ENCODE measurements at regions not wholly inside any gene's neighbourhood (a gene's known extent, or its start where the extent isn't known, plus 50 kb on each side); places are given as distances from the start of the nearest gene placed in this dataset.

DNA sequence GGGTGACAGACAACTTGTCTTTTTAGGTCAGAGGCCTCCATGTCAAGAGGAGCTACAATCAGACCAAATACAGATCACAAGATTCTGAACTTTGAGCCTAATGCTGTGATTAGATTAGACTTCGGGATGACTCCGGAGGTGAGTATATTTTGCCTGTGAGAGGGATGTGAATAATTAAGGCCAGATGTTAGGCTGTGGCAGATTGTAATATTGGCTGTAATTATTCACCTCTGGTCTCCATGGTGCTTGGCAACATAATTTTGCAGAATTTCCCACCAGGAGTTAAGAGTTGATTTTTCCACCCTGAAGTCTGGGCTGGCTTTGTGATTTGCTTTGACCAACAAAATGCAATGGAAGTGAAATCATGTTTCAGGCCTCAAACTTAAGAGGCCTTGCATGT lies 108.2 kb upstream of the CWC22 start:
- in situ Hi-C loops (cut with MboI; ENCODE audit: low sequenced_read_pairs): no loop called here
- Histone ChIP-seq H4K5ac (ENCODE audit: low read depth, low read length) (no peak overlapping the region), H3K4ac (ENCODE audit: low read depth, low read length) (no peak overlapping the region), H3K56ac (ENCODE audit: extremely low read depth, insufficient read depth, low read length) (no peak overlapping the region), H3K14ac (replicated peaks; ENCODE audit: low read depth, low read length) (no peak overlapping the region), H3K4me2 (ENCODE audit: low read depth, low read length) (no peak overlapping the region), H3K9ac (ENCODE audit: low read depth, low read length) (no peak overlapping the region), H4K8ac (ENCODE audit: low read depth in 2 of 2, low read length in 2 of 2) (no peak overlapping the region), H3K36me3 (ENCODE audit: control insufficient read depth, insufficient read depth, low read length) (no peaks in the 10 kb centered on the region), H2BK20ac (ENCODE audit: low read depth, low read length) (no peak overlapping the region), H3K4me3 (ENCODE audit: insufficient read depth, low read depth, low read length) (no peak overlapping the region), H3K9me3 (ENCODE audit: control insufficient read depth, insufficient read depth, low read length) (no peaks in the 10 kb centered on the region), H2BK5ac (ENCODE audit: low read depth, low read length, poor library complexity, severe bottlenecking) (no peak overlapping the region), H2AK9ac (replicated peaks; ENCODE audit: low read depth, low read length, poor library complexity) (no peak overlapping the region), H3K79me1 (ENCODE audit: low read depth in 1 of 2, low read length in 2 of 2) (no peaks in the 10 kb centered on the region), H2BK120ac (ENCODE audit: low read depth, low read length) (no peak overlapping the region), H3K27ac (ENCODE audit: insufficient read depth, low read length) (no peak overlapping the region), H4K20me1 (ENCODE audit: insufficient read depth, low read length) (no peaks in the 10 kb centered on the region), H3K18ac (ENCODE audit: low read depth, low read length) (no peak overlapping the region), H4K91ac (ENCODE audit: insufficient read depth, low read depth, low read length) (no peak overlapping the region), H2AFZ (replicated peaks; ENCODE audit: low read length, poor library complexity) (no peak overlapping the region), H3K23ac (ENCODE audit: low read depth, low read length) (no peak overlapping the region), H2BK15ac (ENCODE audit: low read depth, low read length) (no peak overlapping the region), H3K9me1 (ENCODE audit: insufficient read depth, low read length) (no peaks in the 10 kb centered on the region), H2AK5ac (ENCODE audit: low read depth, low read length) (no peak overlapping the region), H3K4me1 (ENCODE audit: control insufficient read depth, insufficient read depth, low read length) (no peaks in the 10 kb centered on the region), H3K27me3 (ENCODE audit: control insufficient read depth, insufficient read depth, low read length) (no peaks in the 10 kb centered on the region)
- dilution Hi-C loops (cut with HindIII; ENCODE audit: low sequenced_read_pairs, unreplicated experiment): no loop called here
- no TSS peak for BruUV-seq (replicated peaks)
- DNase-seq: no peak
- WGBS, 2 experiments (ENCODE audit: extremely low coverage in 2 of 2, insufficient read length in 1 of 2): no CpG with 5 or more reads among the region's 2 CpGs
- intact Hi-C loops (cut with micrococcal nuclease): no loop called here
- ChIA-PET POLR2A (ENCODE audit: unreplicated experiment) (no interaction called here), CTCF (interaction anchor here (0.6 kb wide), 1 partner anchor 11 kb away, joined by 3 read pairs; no protein-coding TSS in a partner anchor)
- TF ChIP-seq SMC3 (IDR thresholded peaks at IDR 0.05; ENCODE audit: low read depth, low read length) (no peak), NFE2L2 (IDR thresholded peaks at IDR 0.05; ENCODE audit: low read depth, low read length) (no peak), RCOR1 (IDR thresholded peaks at IDR 0.05; ENCODE audit: insufficient replicate concordance, low read length) (no peak)
- TF ChIP-seq, protein P1, sequence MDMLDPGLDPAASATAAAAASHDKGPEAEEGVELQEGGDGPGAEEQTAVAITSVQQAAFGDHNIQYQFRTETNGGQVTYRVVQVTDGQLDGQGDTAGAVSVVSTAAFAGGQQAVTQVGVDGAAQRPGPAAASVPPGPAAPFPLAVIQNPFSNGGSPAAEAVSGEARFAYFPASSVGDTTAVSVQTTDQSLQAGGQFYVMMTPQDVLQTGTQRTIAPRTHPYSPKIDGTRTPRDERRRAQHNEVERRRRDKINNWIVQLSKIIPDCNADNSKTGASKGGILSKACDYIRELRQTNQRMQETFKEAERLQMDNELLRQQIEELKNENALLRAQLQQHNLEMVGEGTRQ (IDR thresholded peaks at IDR 0.05; ENCODE audit: low read depth, low read length): no peak
- ATAC-seq (ENCODE audit: low read depth): no peak
